ENCODE measurements at regions not wholly inside any gene's neighbourhood (a gene's known extent, or its start where the extent isn't known, plus 50 kb on each side); places are given as distances from the start of the nearest gene placed in this dataset.

DNA sequence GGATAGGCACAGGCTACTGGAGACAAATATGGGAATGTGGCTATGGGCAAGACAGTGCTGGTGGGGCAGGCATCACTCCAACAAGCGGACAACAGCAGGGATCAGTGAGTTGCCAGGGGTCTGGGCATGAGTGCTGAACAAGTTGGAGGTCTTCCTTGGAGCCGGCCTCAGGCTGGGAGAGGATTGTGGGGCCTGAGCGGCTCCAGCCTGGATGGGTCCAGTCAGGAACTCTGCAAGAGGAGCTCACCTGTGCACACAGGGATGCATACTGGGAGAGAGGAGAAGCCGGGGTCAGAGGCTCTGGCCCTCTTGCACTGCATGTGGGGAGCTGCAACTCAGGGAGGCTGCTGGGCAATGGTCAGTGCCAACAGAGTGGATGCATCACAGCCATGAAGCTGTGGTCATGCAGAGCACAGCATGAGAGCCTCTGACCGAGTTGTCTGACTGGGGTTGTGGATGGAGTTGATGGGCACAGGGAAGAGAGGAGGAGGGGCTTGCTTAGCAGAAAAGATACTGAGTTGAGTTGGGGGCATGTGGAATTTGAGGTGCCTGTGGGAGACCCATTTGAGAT, 204.0 kb upstream of the ZNF32 start:
- DNase-seq: no peak
- Histone ChIP-seq H3K4me3 (ENCODE audit: low read length) (no peak overlapping the region), H3K9me3 (ENCODE audit: control insufficient read depth, low read depth, low read length) (no peaks in the 10 kb centered on the region), H3K27ac (ENCODE audit: low read length) (no peak overlapping the region), H3K27me3 (ENCODE audit: control insufficient read depth, insufficient read depth, low read length) (peaks cover 2% of the 10 kb centered on the region), H3K4me1 (ENCODE audit: control insufficient read depth, insufficient read depth, low read length) (no peaks in the 10 kb centered on the region), H3K36me3 (ENCODE audit: control insufficient read depth, insufficient read depth, low read length) (no peaks in the 10 kb centered on the region)
- WGBS (ENCODE audit: insufficient coverage, low lambda C conversion rate): no CpG with 5 or more reads among the region's 5 CpGs

DNA sequence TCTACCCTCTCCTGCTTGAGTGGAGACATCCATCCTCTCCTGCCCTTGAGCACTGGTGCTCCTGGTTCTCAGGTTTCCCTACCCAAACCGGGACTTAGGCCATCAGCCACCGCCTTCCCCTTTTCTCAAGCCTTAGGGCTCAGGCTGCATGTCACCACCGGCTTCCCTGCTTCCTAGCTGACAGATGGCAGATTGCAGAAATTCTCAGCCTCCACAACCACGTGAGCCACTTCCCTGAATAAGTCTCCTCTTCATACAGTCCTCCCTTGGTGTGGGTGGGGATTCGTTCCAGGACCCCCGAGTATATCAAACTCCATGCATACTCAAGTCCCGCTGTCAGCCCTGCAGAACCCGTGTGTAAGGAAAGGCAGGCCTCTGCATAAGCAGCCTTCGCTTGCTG, 203.5 kb upstream of the ZNF32 start:
- no peaks in the 10 kb centered on the region for H3K9me3 ChIP-seq (ENCODE audit: control insufficient read depth, low read depth, low read length)
- H3K4me1 ChIP-seq (ENCODE audit: control insufficient read depth, insufficient read depth, low read length): no peaks in the 10 kb centered on the region
- no peak overlapping the region for H3K4me3 ChIP-seq (ENCODE audit: low read length)
- H3K36me3 ChIP-seq (ENCODE audit: control insufficient read depth, insufficient read depth, low read length): no peaks in the 10 kb centered on the region
- H3K27me3 ChIP-seq (ENCODE audit: control insufficient read depth, insufficient read depth, low read length): peaks cover 2% of the 10 kb centered on the region
- no peak for DNase-seq
- no CpG with 5 or more reads among the region's 9 CpGs for WGBS (ENCODE audit: insufficient coverage, low lambda C conversion rate)
- no peak overlapping the region for H3K27ac ChIP-seq (ENCODE audit: low read length)

DNA sequence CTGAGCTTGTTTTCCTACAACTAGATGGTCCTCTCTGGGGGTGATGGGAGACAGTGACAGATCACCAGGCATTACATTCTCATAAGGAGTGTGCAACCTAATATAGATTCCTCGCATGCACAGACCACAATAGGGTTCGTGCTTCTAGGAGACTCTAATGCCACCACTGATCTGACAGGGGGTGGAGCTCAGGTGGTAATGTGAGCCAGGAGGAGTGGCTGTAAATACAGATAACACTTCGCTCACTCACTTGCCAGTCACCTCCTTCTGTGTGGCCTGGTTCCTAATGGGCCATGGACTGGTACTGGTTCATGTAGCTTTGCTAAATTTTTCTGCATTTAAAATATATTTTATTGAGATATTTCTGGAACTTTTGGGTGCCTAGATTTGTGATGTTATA, 202.3 kb upstream of the ZNF32 start:
- Histone ChIP-seq H3K9me3 (ENCODE audit: control insufficient read depth, low read depth, low read length) (no peaks in the 10 kb centered on the region), H3K27ac (ENCODE audit: low read length) (no peak overlapping the region), H3K4me1 (ENCODE audit: control insufficient read depth, insufficient read depth, low read length) (no peaks in the 10 kb centered on the region), H3K27me3 (ENCODE audit: control insufficient read depth, insufficient read depth, low read length) (peaks cover 2% of the 10 kb centered on the region), H3K4me3 (ENCODE audit: low read length) (no peak overlapping the region), H3K36me3 (ENCODE audit: control insufficient read depth, insufficient read depth, low read length) (no peaks in the 10 kb centered on the region)
- no peak for DNase-seq
- WGBS (ENCODE audit: insufficient coverage, low lambda C conversion rate): no CpG with 5 or more reads among the region's 3 CpGs

DNA sequence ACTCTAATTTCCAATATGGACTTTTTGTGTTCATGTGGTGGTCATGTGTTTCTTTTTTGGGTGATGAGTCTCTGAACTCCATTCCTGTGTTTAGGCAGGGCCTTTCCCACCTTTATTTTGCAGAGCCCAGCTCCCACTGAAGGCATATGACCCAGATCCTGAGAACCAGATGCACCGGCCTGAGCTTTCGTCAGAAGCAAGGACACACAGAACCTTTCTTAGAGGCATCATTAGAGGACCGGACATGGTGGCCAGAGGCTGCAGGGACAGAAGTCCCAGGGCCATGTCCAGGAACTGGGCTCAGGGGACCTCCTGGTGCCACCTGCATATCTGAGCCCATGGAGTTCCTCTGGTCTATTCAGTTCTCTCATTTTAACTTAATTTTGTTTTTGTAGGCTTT, 200.9 kb upstream of the ZNF32 start:
- H3K4me1 ChIP-seq (ENCODE audit: control insufficient read depth, insufficient read depth, low read length): no peaks in the 10 kb centered on the region
- no CpG with 5 or more reads among the region's 3 CpGs for WGBS (ENCODE audit: insufficient coverage, low lambda C conversion rate)
- DNase-seq: no peak
- no peaks in the 10 kb centered on the region for H3K9me3 ChIP-seq (ENCODE audit: control insufficient read depth, low read depth, low read length)
- peaks cover 2% of the 10 kb centered on the region for H3K27me3 ChIP-seq (ENCODE audit: control insufficient read depth, insufficient read depth, low read length)
- H3K4me3 ChIP-seq (ENCODE audit: low read length): no peak overlapping the region
- no peaks in the 10 kb centered on the region for H3K36me3 ChIP-seq (ENCODE audit: control insufficient read depth, insufficient read depth, low read length)
- H3K27ac ChIP-seq (ENCODE audit: low read length): no peak overlapping the region

DNA sequence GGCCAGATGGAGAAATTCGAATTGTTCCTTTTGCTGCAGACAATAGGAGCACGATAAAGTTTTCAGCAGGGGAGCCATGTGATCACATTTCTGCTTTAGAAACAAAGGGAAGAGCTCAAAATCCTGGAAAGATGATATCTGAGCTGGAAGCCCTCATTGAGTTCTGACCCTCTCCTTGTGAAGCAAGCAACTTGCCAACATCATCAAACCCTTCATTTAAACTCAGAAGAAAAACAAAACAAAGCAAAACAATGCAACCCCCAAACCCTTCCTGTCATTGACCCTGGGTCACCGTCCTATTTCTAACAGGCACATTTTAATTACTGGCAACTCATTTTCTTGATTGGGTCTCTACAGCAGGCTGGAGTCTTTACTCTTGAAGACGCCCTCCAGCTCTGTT, 198.3 kb upstream of the ZNF32 start:
- H3K4me3 ChIP-seq (ENCODE audit: low read length): no peak overlapping the region
- no peaks in the 10 kb centered on the region for H3K9me3 ChIP-seq (ENCODE audit: control insufficient read depth, low read depth, low read length)
- WGBS (ENCODE audit: insufficient coverage, low lambda C conversion rate): no CpG with 5 or more reads among the region's 4 CpGs
- H3K4me1 ChIP-seq (ENCODE audit: control insufficient read depth, insufficient read depth, low read length): no peaks in the 10 kb centered on the region
- H3K27ac ChIP-seq (ENCODE audit: low read length): no peak overlapping the region
- no peak for DNase-seq
- H3K36me3 ChIP-seq (ENCODE audit: control insufficient read depth, insufficient read depth, low read length): no peaks in the 10 kb centered on the region
- H3K27me3 ChIP-seq (ENCODE audit: control insufficient read depth, insufficient read depth, low read length): peaks cover 2% of the 10 kb centered on the region

DNA sequence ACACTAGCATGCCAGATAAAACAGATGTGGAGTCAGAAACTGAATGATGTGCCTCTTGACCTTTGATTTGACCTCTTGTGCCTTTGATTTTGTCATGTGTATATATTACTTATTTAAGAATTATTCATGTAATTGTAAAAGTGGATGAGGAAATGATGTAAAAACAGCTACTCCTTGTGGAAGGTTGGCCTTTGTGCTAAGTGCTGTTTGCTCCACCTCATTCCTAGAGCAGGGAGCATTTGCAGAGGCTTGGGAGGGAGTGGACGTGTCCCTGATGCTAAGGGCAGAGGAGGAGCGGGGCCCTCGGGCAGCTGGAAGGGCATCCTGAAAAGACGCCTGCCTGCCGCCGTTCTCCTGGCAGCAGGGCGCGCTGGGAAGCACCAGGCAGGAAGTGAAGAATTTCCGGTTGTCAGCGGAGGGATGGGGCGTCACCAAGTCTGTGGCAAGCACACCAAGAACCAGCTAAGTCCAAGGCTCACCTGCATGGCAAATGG, 197.6 kb upstream of the ZNF32 start:
- Histone ChIP-seq H3K27me3 (ENCODE audit: control insufficient read depth, insufficient read depth, low read length) (peaks cover 2% of the 10 kb centered on the region), H3K4me3 (ENCODE audit: low read length) (no peak overlapping the region), H3K27ac (ENCODE audit: low read length) (no peak overlapping the region), H3K4me1 (ENCODE audit: control insufficient read depth, insufficient read depth, low read length) (no peaks in the 10 kb centered on the region), H3K9me3 (ENCODE audit: control insufficient read depth, low read depth, low read length) (no peaks in the 10 kb centered on the region), H3K36me3 (ENCODE audit: control insufficient read depth, insufficient read depth, low read length) (no peaks in the 10 kb centered on the region)
- no CpG with 5 or more reads among the region's 11 CpGs for WGBS (ENCODE audit: insufficient coverage, low lambda C conversion rate)
- no peak for DNase-seq

DNA sequence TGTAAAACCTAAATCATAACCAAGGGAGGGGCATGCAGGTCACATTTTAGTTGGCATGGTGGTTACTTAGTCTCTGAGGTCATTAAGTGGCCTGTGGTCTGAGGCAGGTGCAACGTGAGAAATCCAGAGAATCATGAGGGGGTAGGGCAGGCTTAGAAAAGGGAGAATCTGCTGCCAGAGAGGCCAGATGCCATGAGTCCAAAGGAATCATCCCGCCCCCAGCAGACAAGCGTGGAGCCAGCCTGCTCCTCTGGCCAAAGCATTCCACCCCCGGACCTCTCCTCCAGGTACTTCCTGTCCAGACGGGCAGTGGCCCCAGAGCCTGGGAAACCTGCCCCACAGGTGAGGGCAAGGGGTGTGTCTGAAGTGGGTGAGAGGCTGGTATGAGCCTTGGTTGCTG, 196.4 kb upstream of the ZNF32 start:
- WGBS (ENCODE audit: insufficient coverage, low lambda C conversion rate): no CpG with 5 or more reads among the region's 5 CpGs
- H3K4me1 ChIP-seq (ENCODE audit: control insufficient read depth, insufficient read depth, low read length): no peaks in the 10 kb centered on the region
- DNase-seq: no peak

DNA sequence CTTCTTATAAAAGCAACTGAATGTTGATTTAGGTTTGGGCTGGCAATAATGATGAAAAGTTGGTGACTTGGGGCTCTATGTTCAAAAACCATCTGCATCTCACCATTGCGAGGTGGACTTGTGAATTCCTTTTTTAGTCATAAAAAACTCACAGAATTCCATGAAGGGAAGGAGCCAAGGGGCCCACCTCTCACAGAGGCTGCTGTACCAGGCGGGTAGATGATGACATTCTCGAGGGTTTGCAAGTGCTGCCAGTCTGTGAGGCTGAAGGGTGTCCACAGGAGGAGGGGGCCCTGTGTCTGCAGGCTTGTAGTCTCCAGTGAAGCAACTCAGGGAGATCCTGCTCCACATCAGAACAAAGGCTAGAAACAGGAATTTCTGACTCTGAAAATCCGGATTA, 195.5 kb upstream of the ZNF32 start:
- Histone ChIP-seq H3K9me3 (ENCODE audit: control insufficient read depth, low read depth, low read length) (no peaks in the 10 kb centered on the region), H3K27ac (ENCODE audit: low read length) (no peak overlapping the region), H3K27me3 (ENCODE audit: control insufficient read depth, insufficient read depth, low read length) (no peaks in the 10 kb centered on the region), H3K36me3 (ENCODE audit: control insufficient read depth, insufficient read depth, low read length) (no peaks in the 10 kb centered on the region), H3K4me3 (ENCODE audit: low read length) (no peak overlapping the region), H3K4me1 (ENCODE audit: control insufficient read depth, insufficient read depth, low read length) (no peaks in the 10 kb centered on the region)
- no CpG with 5 or more reads among the region's 4 CpGs for WGBS (ENCODE audit: insufficient coverage, low lambda C conversion rate)
- DNase-seq: no peak

More for the DNA sequence above, 196.4 kb upstream of the ZNF32 start:
- no peaks in the 10 kb centered on the region for H3K36me3 ChIP-seq (ENCODE audit: control insufficient read depth, insufficient read depth, low read length)
- no peaks in the 10 kb centered on the region for H3K9me3 ChIP-seq (ENCODE audit: control insufficient read depth, low read depth, low read length)
- no peak overlapping the region for H3K27ac ChIP-seq (ENCODE audit: low read length)
- H3K27me3 ChIP-seq (ENCODE audit: control insufficient read depth, insufficient read depth, low read length): peaks cover 2% of the 10 kb centered on the region
- no peak overlapping the region for H3K4me3 ChIP-seq (ENCODE audit: low read length)

DNA sequence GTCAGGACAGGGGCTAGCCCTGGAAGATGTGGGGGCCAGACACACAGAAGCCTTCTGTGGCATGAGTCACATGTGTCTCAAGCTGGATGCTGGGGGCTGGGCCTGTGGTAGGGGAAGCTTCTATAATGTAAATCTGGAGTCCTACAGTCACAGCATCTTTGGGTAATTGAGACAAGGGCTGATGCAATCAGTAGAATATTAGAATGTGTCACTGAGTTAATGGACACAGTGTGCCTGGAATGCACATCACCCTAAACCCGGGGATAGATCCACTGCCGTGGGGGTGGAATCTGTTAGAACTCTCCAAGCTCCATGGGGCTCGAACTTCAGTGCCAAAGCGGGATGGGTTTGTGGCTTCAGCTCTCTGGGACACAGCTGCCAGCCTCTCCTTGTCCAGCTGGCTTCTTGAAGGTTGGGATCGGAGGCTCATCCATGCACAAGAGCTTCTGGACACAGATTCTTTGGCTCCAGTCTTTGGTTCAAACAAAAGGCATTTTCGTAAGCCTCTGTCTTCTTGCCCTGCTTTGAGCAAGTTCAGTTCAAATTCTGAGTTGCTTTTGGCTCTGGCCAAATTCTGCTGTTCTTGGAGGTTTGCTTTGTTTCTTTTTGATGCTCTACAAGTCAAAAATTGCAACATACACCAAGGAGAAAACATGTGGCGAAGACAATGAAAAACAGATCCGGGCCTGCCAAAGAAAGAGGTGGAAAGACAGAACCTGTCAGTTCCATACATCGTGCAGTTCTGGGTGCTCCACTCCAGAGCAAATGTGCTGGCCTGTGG, 194.8 kb upstream of the ZNF32 start:
- Histone ChIP-seq H3K27ac (ENCODE audit: low read length) (no peak overlapping the region), H3K4me1 (ENCODE audit: control insufficient read depth, insufficient read depth, low read length) (no peaks in the 10 kb centered on the region), H3K4me3 (ENCODE audit: low read length) (no peak overlapping the region), H3K27me3 (ENCODE audit: control insufficient read depth, insufficient read depth, low read length) (no peaks in the 10 kb centered on the region), H3K36me3 (ENCODE audit: control insufficient read depth, insufficient read depth, low read length) (no peaks in the 10 kb centered on the region), H3K9me3 (ENCODE audit: control insufficient read depth, low read depth, low read length) (no peaks in the 10 kb centered on the region)
- no CpG with 5 or more reads among the region's 9 CpGs for WGBS (ENCODE audit: insufficient coverage, low lambda C conversion rate)
- no peak for DNase-seq

DNA sequence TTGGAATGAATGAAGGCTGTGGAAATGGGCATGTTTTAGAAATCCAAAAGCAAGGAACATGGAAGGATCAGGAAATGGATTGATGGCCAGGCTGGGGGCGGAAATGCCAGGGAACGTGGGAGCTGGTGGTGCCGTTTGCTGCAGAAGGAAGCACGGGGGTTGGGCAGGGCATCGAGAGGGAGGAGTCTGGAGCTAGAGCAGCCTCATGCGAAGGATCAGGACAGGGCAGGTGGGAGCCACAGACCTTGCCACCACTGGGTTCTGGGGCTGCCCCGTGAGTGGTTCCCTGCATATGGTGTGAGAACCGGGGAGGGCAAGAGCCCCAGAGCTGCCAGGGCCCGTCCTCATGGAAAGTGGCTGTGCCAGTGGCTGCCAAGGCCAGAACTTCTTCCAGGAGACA, 193.8 kb upstream of the ZNF32 start:
- no peaks in the 10 kb centered on the region for H3K36me3 ChIP-seq (ENCODE audit: control insufficient read depth, insufficient read depth, low read length)
- H3K27ac ChIP-seq (ENCODE audit: low read length): no peak overlapping the region
- H3K4me1 ChIP-seq (ENCODE audit: control insufficient read depth, insufficient read depth, low read length): no peaks in the 10 kb centered on the region
- 53% methylated on average over 2 of the region's 9 CpGs for WGBS (ENCODE audit: insufficient coverage, low lambda C conversion rate)
- no peak for DNase-seq
- H3K4me3 ChIP-seq (ENCODE audit: low read length): no peak overlapping the region
- H3K27me3 ChIP-seq (ENCODE audit: control insufficient read depth, insufficient read depth, low read length): no peaks in the 10 kb centered on the region
- H3K9me3 ChIP-seq (ENCODE audit: control insufficient read depth, low read depth, low read length): no peaks in the 10 kb centered on the region

DNA sequence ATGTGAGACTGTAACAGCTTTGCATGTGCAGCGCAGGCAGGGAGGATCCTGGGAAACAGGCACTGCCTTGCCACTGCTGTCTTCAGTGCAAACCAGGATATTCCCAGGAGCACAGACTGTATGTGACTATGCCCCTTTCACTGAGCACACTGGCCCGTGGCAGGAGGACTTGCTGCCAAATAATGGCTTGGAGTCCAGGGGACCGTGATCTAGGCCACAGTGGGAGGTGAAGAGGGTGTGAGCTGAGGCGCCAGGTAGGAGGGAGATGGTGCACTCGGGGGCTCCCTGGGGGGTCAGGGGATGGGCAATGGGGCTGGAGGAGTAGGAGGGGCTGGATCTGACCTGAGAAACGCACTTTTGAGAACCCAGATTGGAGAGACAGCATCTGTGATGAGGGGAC, 193.4 kb upstream of the ZNF32 start:
- H3K9me3 ChIP-seq (ENCODE audit: control insufficient read depth, low read depth, low read length): no peaks in the 10 kb centered on the region
- no CpG with 5 or more reads among the region's 6 CpGs for WGBS (ENCODE audit: insufficient coverage, low lambda C conversion rate)
- H3K4me1 ChIP-seq (ENCODE audit: control insufficient read depth, insufficient read depth, low read length): no peaks in the 10 kb centered on the region
- no peak overlapping the region for H3K4me3 ChIP-seq (ENCODE audit: low read length)
- no peaks in the 10 kb centered on the region for H3K27me3 ChIP-seq (ENCODE audit: control insufficient read depth, insufficient read depth, low read length)
- no peaks in the 10 kb centered on the region for H3K36me3 ChIP-seq (ENCODE audit: control insufficient read depth, insufficient read depth, low read length)
- no peak overlapping the region for H3K27ac ChIP-seq (ENCODE audit: low read length)
- no peak for DNase-seq
